ENCODE measurements at regions not wholly inside any gene's neighbourhood (a gene's known extent, or its start where the extent isn't known, plus 50 kb on each side); places are given as distances from the start of the nearest gene placed in this dataset.
A peak's percentile ranks its signal among the peaks of the same experiment; 100 is the strongest.

GRCh38 chr5:93096561-93096960 lies 484.5 kb downstream of the NR2F1-AS1 start:
- no peak for DNase-seq

GRCh38 chr5:93092349-93093105 lies 488.5 kb downstream of the NR2F1-AS1 start:
- peak; percentile 3 for DNase-seq

GRCh38 chr5:93090698-93091097 lies 490.3 kb downstream of the NR2F1-AS1 start:
- no peak for DNase-seq

GRCh38 chr5:93088592-93089389 lies 492.2 kb downstream of the NR2F1-AS1 start:
- DNase-seq = no peak

- DNase-seq = no peak
Measured at GRCh38 chr5:93087326-93087725, 493.7 kb downstream of the NR2F1-AS1 start.

- DNase-seq = no peak
Measured at GRCh38 chr5:93082981-93083380, 498.0 kb downstream of the NR2F1-AS1 start.

- no peak for DNase-seq
Measured at GRCh38 chr5:93079046-93079445, 502.0 kb downstream of the NR2F1-AS1 start.

- DNase-seq = no peak
Measured at GRCh38 chr5:93078082-93079038, 502.7 kb downstream of the NR2F1-AS1 start.

- DNase-seq = no peak
Measured at GRCh38 chr5:93076566-93076965, 504.5 kb downstream of the NR2F1-AS1 start.

GRCh38 chr5:93076096-93076495 lies 504.9 kb downstream of the NR2F1-AS1 start:
- no peak for DNase-seq

- no peak for DNase-seq
Measured at GRCh38 chr5:93073547-93073946, 507.5 kb downstream of the NR2F1-AS1 start.

GRCh38 chr5:93072831-93073459 lies 508.1 kb downstream of the NR2F1-AS1 start:
- DNase-seq = no peak

GRCh38 chr5:93071710-93072109 lies 509.3 kb downstream of the NR2F1-AS1 start:
- no peak for DNase-seq

GRCh38 chr5:93070938-93071337 lies 510.1 kb downstream of the NR2F1-AS1 start:
- no peak for DNase-seq

- no peak for DNase-seq
Measured at GRCh38 chr5:93069276-93069675, 511.7 kb downstream of the NR2F1-AS1 start.

GRCh38 chr5:93062548-93062947 lies 518.5 kb downstream of the NR2F1-AS1 start:
- no peak for DNase-seq

GRCh38 chr5:93058309-93058708 lies 522.7 kb downstream of the NR2F1-AS1 start:
- DNase-seq = no peak

GRCh38 chr5:93057311-93057710 lies 523.7 kb downstream of the NR2F1-AS1 start:
- DNase-seq = no peak

- no peak for DNase-seq
Measured at GRCh38 chr5:93055971-93056370, 525.0 kb downstream of the NR2F1-AS1 start.

GRCh38 chr5:93055561-93055960 lies 525.5 kb downstream of the NR2F1-AS1 start:
- DNase-seq = no peak

GRCh38 chr5:93054424-93055163 lies 526.4 kb downstream of the NR2F1-AS1 start:
- no peak for DNase-seq

- DNase-seq = no peak
Measured at GRCh38 chr5:93053825-93054224, 527.2 kb downstream of the NR2F1-AS1 start.
